ENCODE measurements at regions not wholly inside any gene's neighbourhood (a gene's known extent, or its start where the extent isn't known, plus 50 kb on each side); places are given as distances from the start of the nearest gene placed in this dataset.

DNA sequence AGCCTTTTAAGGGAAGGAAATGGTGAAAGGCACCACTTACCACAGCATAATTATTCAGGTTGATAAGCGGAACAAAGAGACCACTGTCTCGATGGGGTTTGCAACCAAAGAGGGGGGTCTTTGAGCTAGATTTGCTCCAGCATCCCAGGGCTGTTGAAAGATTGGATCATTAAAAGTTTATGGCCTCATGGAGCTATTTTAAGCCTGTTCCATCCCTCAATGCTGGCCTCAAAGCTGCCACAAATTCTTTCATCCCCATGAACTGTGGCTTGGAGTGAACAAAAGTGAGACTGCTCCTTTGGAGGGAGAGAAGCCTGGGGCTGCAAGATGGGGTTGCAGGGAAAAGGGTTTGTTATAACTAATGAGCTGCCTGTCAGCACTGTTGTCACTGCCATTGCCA lies 209.8 kb downstream of the RTL9 start:
- no peak for DNase-seq (ENCODE audit: low read depth, low spot score)
- CTCF ChIA-PET, result no interaction called here
- no peak overlapping the region for H3K4me3 ChIP-seq (ENCODE audit: low read depth, low read length)

DNA sequence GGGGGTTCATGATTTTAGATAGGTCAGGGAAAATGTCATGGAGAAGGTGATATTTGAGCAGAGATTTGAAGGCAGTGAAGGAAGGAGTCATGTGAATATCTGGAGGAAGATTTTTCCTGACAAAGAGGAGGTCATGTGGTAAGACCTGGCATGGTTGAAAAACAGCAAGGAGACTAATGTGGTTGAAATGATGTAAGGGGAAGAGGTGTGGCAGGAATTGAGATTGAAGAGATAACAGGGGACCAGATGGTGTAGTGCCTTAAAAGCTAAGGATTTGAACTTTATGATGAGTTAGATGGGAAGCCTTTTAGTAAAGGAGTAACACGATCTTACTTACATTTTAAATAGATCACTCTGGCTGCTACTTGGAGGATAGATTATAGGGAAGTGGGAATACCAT lies 210.9 kb downstream of the RTL9 start:
- H3K4me3 ChIP-seq (ENCODE audit: low read depth, low read length), result no peak overlapping the region
- H3K27me3 ChIP-seq (ENCODE audit: control insufficient read depth, insufficient read depth, low read length), result no peaks in the 10 kb centered on the region
- ChIA-PET POLR2A (no interaction called here), CTCF (no interaction called here)
- H3K9me3 ChIP-seq (ENCODE audit: control insufficient read depth, insufficient read depth, low read length), result no peaks in the 10 kb centered on the region
- DNase-seq (ENCODE audit: low read depth, low spot score), result no peak
- H3K27ac ChIP-seq (ENCODE audit: low read depth, low read length), result no peak overlapping the region
- no peak for TF ChIP-seq CTCF (IDR thresholded peaks at IDR 0.05; ENCODE audit: low read depth, low read length)

More for the DNA sequence above, 209.8 kb downstream of the RTL9 start:
- POLR2A ChIA-PET, result no interaction called here
- TF ChIP-seq CTCF (IDR thresholded peaks at IDR 0.05; ENCODE audit: low read depth, low read length), result no peak
- Histone ChIP-seq H3K9me3 (ENCODE audit: control insufficient read depth, insufficient read depth, low read length) (no peaks in the 10 kb centered on the region), H3K27me3 (ENCODE audit: control insufficient read depth, insufficient read depth, low read length) (no peaks in the 10 kb centered on the region), H3K27ac (ENCODE audit: low read depth, low read length) (no peak overlapping the region)

DNA sequence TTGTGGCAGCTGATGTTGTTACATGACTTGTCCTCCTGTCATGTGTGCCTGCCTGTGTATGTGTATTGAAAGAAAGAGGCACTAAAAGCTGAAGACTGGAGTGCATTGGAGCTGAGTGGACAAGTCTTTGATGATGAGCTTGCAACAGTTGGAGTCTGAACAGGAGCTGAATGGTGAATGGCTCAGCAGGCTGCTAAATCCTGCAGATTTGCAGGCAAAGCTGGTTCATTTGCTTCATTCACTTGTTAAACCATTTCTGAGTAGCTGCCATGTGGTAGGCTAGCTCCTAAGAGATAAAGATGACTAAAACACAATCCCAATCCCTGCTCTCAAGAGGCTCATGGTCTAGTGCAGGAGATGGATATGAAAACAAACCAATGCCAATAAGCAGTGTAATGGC lies 217.3 kb downstream of the CHRDL1 start:
- POLR2A ChIA-PET, result no interaction called here
- no peak overlapping the region for H3K27ac ChIP-seq (ENCODE audit: low read depth, low read length)
- no peak overlapping the region for H3K4me3 ChIP-seq (ENCODE audit: low read depth, low read length)
- H3K9me3 ChIP-seq (ENCODE audit: control insufficient read depth, insufficient read depth, low read length), result no peaks in the 10 kb centered on the region
- TF ChIP-seq CTCF (IDR thresholded peaks at IDR 0.05; ENCODE audit: low read depth, low read length), result no peak
- no peaks in the 10 kb centered on the region for H3K27me3 ChIP-seq (ENCODE audit: control insufficient read depth, insufficient read depth, low read length)
- CTCF ChIA-PET, result no interaction called here
- DNase-seq (ENCODE audit: low read depth, low spot score), result no peak

GRCh38 chrX:110584083-110584482 lies 211.5 kb downstream of the CHRDL1 start:
- H3K9me3 ChIP-seq (ENCODE audit: control insufficient read depth, insufficient read depth, low read length), result no peaks in the 10 kb centered on the region
- ChIA-PET CTCF (no interaction called here), POLR2A (no interaction called here)
- H3K27ac ChIP-seq (ENCODE audit: low read depth, low read length), result no peak overlapping the region
- no peak overlapping the region for H3K4me3 ChIP-seq (ENCODE audit: low read depth, low read length)
- no peak for TF ChIP-seq CTCF (IDR thresholded peaks at IDR 0.05; ENCODE audit: low read depth, low read length)
- DNase-seq (ENCODE audit: low read depth, low spot score), result no peak
- no peaks in the 10 kb centered on the region for H3K27me3 ChIP-seq (ENCODE audit: control insufficient read depth, insufficient read depth, low read length)

GRCh38 chrX:110588164-110588563 lies 207.5 kb downstream of the CHRDL1 start:
- DNase-seq (ENCODE audit: low read depth, low spot score), result no peak
- TF ChIP-seq CTCF (IDR thresholded peaks at IDR 0.05; ENCODE audit: low read depth, low read length), result no peak
- CTCF ChIA-PET, result no interaction called here
- POLR2A ChIA-PET, result no interaction called here
- no peaks in the 10 kb centered on the region for H3K9me3 ChIP-seq (ENCODE audit: control insufficient read depth, insufficient read depth, low read length)
- H3K27ac ChIP-seq (ENCODE audit: low read depth, low read length), result no peak overlapping the region
- H3K4me3 ChIP-seq (ENCODE audit: low read depth, low read length), result no peak overlapping the region
- no peaks in the 10 kb centered on the region for H3K27me3 ChIP-seq (ENCODE audit: control insufficient read depth, insufficient read depth, low read length)
